Heart left ventricle (tissue), 13 donors: ENCODE measurements at regions not wholly inside any gene's neighbourhood (a gene's known extent, or its start where the extent isn't known, plus 50 kb on each side); places are given as distances from the start of the nearest gene placed in this dataset.

Experiments used
- POLR2A ChIP-seq, 2 donors: fragments of 450-650 bp; IDR thresholded peaks; one replicate each; pipeline ENCODE4 v1.6.1; 2017; ENCODE audit warnings: antibody characterized with exemption in 2 of 2, mild to moderate bottlenecking in 2 of 2, moderate library complexity in 2 of 2
- TF ChIP-seq, protein P1 (sequence below), 12 donors: fragments of 200-600 bp; sonication (generic) in 4 of 12; IDR thresholded peaks; one replicate each; pipeline versions ENCODE4 v1.5.0 to v1.8.0; 2018 to 2022; ENCODE audit warnings: antibody characterized with exemption in 12 of 12, mild to moderate bottlenecking in 5 of 12
- donor health status: ischemic (EF 13 %, LVEDD 7.1; RV severe dilation, severe dysfunction).
- donor health status: DM: no; HTN: yes; CAD: no.
- donor health status: DM: no; HTN: no; CAD: no.
- donor health status: ischemic (EF 25% LVEDD 6.9; RV normal size, moderate dysfunction).
- donor health status: ischemic (EF 25% LVEDD 5.7; RV mildly dilated, moderate dysfunction).
- donor health status: ischemic (EF 35%, LVEDD 5.7; RV mildly dilated, moderate dysfunction).
- donor health status: nonischemic (EF 11% LVEDD 7.7; RV severe dilation, severe dysfunction).
- donor health status: DM: yes; HTN: yes; CAD: no.
- donor health status: PGD.
- donor health status: ischemic (EF 29% LVEDD 5.4; RV normal size, mild dysfunction).
- donor health status: nonischemic (EF 23%, LVEDD 6.1; RV moderate dilation, normal function).

DNA sequence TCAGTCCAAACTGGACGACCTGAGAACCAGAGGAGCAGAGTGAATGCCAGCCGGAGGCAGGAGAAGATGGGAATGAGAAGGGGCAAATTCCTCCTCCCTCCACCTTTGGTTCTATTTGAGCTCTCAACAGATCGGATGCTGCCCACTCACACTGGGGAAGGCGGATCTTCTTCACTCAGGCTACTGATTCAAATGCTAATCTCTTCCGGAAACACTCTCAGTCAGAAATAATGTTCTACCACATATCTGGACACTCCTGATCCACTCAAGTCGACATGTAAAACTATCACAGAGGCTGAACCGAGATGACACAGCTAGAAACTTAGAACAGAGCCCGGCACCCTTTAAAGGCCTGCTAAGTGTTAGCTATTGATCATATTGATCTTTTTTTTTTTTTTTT lies 57.4 kb upstream of the GRIN2A start:
- TF ChIP-seq, protein P1, sequence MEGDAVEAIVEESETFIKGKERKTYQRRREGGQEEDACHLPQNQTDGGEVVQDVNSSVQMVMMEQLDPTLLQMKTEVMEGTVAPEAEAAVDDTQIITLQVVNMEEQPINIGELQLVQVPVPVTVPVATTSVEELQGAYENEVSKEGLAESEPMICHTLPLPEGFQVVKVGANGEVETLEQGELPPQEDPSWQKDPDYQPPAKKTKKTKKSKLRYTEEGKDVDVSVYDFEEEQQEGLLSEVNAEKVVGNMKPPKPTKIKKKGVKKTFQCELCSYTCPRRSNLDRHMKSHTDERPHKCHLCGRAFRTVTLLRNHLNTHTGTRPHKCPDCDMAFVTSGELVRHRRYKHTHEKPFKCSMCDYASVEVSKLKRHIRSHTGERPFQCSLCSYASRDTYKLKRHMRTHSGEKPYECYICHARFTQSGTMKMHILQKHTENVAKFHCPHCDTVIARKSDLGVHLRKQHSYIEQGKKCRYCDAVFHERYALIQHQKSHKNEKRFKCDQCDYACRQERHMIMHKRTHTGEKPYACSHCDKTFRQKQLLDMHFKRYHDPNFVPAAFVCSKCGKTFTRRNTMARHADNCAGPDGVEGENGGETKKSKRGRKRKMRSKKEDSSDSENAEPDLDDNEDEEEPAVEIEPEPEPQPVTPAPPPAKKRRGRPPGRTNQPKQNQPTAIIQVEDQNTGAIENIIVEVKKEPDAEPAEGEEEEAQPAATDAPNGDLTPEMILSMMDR (IDR thresholded peaks at IDR 0.05) = no peak
- TF ChIP-seq POLR2A (IDR thresholded peaks at IDR 0.05) = no peak
